Panc1 (cell line): ENCODE measurements at regions not wholly inside any gene's neighbourhood (a gene's known extent, or its start where the extent isn't known, plus 50 kb on each side); places are given as distances from the start of the nearest gene placed in this dataset.

Experiments
- POLR2AphosphoS5 ChIP-seq: IDR thresholded peaks from 2 replicates; pipeline ENCODE4 v1.6.1; 2012; ENCODE audit warnings: mild to moderate bottlenecking, low read depth, low read length, moderate library complexity
- TF ChIP-seq, protein P1 (sequence below): fragments of 450-650 bp; IDR thresholded peaks from 2 replicates; pipeline ENCODE4 v1.5.1; 2017; ENCODE audit warnings: mild to moderate bottlenecking

DNA sequence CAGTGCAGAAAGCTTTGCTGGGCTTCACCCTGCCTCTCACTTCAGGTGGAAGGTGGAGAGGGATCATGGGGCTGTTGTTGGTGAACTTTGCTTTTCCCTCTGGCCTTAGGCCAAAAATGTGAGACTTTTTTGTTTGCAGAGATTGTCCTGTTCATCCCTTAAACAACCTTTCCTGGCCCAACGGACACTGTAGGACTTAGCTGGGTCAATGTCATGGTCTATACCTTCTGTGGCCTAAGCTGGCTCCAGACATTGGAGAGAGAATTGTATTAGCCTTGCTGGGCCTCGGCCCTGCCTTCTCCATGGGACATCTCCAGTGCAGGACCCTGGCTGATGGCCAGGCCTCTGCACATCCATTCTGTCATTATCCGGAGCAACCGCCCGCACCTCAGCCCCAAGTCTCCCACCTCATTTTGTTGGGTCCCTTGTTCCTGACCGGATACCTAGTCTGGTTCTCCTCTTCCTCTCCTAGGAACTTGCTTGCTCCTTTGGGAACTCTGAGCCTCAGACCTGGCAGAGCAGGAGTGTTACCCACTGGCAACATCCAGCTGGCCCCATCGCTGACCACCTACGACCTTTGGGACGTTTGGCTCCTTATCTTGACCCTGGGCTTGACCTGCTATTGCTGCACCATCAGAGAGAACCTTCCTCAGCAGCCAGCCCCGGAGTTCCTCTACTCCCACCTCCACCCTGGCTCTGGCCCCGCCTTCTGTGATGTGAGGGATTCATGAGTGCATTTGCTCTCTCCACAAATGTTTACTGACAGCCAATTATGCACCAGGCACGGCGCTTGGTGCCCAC lies 128.2 kb downstream of the BANF2 start:
- TF ChIP-seq, protein P1, sequence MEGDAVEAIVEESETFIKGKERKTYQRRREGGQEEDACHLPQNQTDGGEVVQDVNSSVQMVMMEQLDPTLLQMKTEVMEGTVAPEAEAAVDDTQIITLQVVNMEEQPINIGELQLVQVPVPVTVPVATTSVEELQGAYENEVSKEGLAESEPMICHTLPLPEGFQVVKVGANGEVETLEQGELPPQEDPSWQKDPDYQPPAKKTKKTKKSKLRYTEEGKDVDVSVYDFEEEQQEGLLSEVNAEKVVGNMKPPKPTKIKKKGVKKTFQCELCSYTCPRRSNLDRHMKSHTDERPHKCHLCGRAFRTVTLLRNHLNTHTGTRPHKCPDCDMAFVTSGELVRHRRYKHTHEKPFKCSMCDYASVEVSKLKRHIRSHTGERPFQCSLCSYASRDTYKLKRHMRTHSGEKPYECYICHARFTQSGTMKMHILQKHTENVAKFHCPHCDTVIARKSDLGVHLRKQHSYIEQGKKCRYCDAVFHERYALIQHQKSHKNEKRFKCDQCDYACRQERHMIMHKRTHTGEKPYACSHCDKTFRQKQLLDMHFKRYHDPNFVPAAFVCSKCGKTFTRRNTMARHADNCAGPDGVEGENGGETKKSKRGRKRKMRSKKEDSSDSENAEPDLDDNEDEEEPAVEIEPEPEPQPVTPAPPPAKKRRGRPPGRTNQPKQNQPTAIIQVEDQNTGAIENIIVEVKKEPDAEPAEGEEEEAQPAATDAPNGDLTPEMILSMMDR = no peak
- TF ChIP-seq POLR2AphosphoS5 = no peak
